Hypothalamus (tissue), 51 donors: ENCODE measurements at regions not wholly inside any gene's neighbourhood (a gene's known extent, or its start where the extent isn't known, plus 50 kb on each side); places are given as distances from the start of the nearest gene placed in this dataset.

Experiments
- DNase-seq, 51 donors: peaks; one replicate each; lab custom pipeline; 2025; lab: John Stamatoyannopoulos, UW

- no peak for DNase-seq
Measured at GRCh38 chrX:121102101-121102500, 54.7 kb downstream of the GLUD2 start.

GRCh38 chrX:121103381-121103780, 56.0 kb downstream of the GLUD2 start:
- no peak for DNase-seq

GRCh38 chrX:121106484-121107235, 59.2 kb downstream of the GLUD2 start:
- DNase-seq = peak in 1 of 51 donors; percentile 3

- DNase-seq = no peak
Measured at GRCh38 chrX:121109986-121110385, 62.6 kb downstream of the GLUD2 start.

GRCh38 chrX:121110536-121110935, 63.1 kb downstream of the GLUD2 start:
- DNase-seq = no peak

GRCh38 chrX:121114691-121115090, 67.3 kb downstream of the GLUD2 start:
- no peak for DNase-seq

- DNase-seq = no peak
Measured at GRCh38 chrX:121120690-121121605, 73.5 kb downstream of the GLUD2 start.

- DNase-seq = no peak
Measured at GRCh38 chrX:121122332-121122731, 74.9 kb downstream of the GLUD2 start.

- DNase-seq = no peak
Measured at GRCh38 chrX:121128925-121129877, 81.8 kb downstream of the GLUD2 start.

GRCh38 chrX:121132675-121133074, 85.3 kb downstream of the GLUD2 start:
- no peak for DNase-seq

GRCh38 chrX:121135488-121136207, 88.2 kb downstream of the GLUD2 start:
- DNase-seq = no peak

- no peak for DNase-seq
Measured at GRCh38 chrX:121146059-121146628, 98.7 kb downstream of the GLUD2 start.

GRCh38 chrX:121150217-121150616, 102.8 kb downstream of the GLUD2 start:
- DNase-seq = peak in 1 of 51 donors; percentile 7

GRCh38 chrX:121151293-121151692, 103.9 kb downstream of the GLUD2 start:
- no peak for DNase-seq

- no peak for DNase-seq
Measured at GRCh38 chrX:121154858-121155404, 107.5 kb downstream of the GLUD2 start.

- peak in 1 of 51 donors; percentile 27 for DNase-seq
Measured at GRCh38 chrX:121160987-121161386, 113.6 kb downstream of the GLUD2 start.

- DNase-seq = peak in 1 of 51 donors; percentile 27
Measured at GRCh38 chrX:121161501-121161933, 114.1 kb downstream of the GLUD2 start.

- DNase-seq = no peak
Measured at GRCh38 chrX:121163443-121163842, 116.0 kb downstream of the GLUD2 start.

GRCh38 chrX:121165930-121166359, 118.5 kb downstream of the GLUD2 start:
- no peak for DNase-seq
